GM23338 (cell line): ENCODE measurements at regions not wholly inside any gene's neighbourhood (a gene's known extent, or its start where the extent isn't known, plus 50 kb on each side); places are given as distances from the start of the nearest gene placed in this dataset.

ENCODE experiments used
- CREB1 ChIP-seq: fragments of 250-450 bp; sonication (Bioruptor Pico); IDR thresholded peaks from 2 replicates; pipeline ENCODE4 v1.5.0; 2020; ENCODE audit warnings: low read depth, mild to moderate bottlenecking, moderate library complexity
- CTCF ChIP-seq, 2 experiments: fragments of 200-600 bp in 1 of 2; sonication (generic) in 1 of 2; conservative IDR thresholded peaks; 2 replicates each; pipeline versions ENCODE4 v1.5.1 to v1.6.1; 2016 to 2017; ENCODE audit warnings: antibody characterized with exemption in 2 of 2, low read depth in 2 of 2, mild to moderate bottlenecking in 2 of 2, moderate library complexity in 1 of 2
- EZH2 ChIP-seq: fragments of 200-600 bp; sonication (generic); IDR thresholded peaks from one replicate; pipeline ENCODE4 v1.8.0; 2017; ENCODE audit warnings: antibody characterized with exemption, mild to moderate bottlenecking, low read depth; ENCODE audit not compliant: unreplicated experiment
- EZH2phosphoT487 ChIP-seq: fragments of 200-600 bp; sonication (generic); IDR thresholded peaks from one replicate; pipeline ENCODE4 v1.8.1; 2018; ENCODE audit warnings: antibody characterized with exemption; ENCODE audit not compliant: unreplicated experiment
- NANOG ChIP-seq: IDR thresholded peaks from 2 replicates; pipeline ENCODE4 v1.6.1; 2016; ENCODE audit warnings: antibody characterized with exemption, borderline replicate concordance
- POLR2AphosphoS5 ChIP-seq: IDR thresholded peaks from 2 replicates; pipeline ENCODE4 v1.6.1; 2016; ENCODE audit warnings: antibody characterized with exemption, low read depth
- REST ChIP-seq: IDR thresholded peaks from one replicate; pipeline ENCODE4 v1.6.1; 2018; ENCODE audit warnings: antibody characterized with exemption; ENCODE audit not compliant: unreplicated experiment
- STAT1 ChIP-seq: IDR thresholded peaks from one replicate; pipeline ENCODE4 v1.6.1; 2016; ENCODE audit warnings: antibody characterized with exemption; ENCODE audit not compliant: unreplicated experiment

- no peak for TF ChIP-seq POLR2AphosphoS5
- no peak for TF ChIP-seq EZH2
- no peak for TF ChIP-seq CTCF (conservative IDR thresholded peaks at IDR 0.05; ENCODE audit: low read depth in 2 of 2)
- TF ChIP-seq EZH2phosphoT487: no peak
- TF ChIP-seq REST: no peak
- no peak for TF ChIP-seq CREB1
- TF ChIP-seq NANOG: no peak
- no peak for TF ChIP-seq STAT1
These were observed 97.0 kb upstream of the IRF2BP2 start for GRCh38 chr1:234706931-234707330.
